ENCODE measurements at regions not wholly inside any gene's neighbourhood (a gene's known extent, or its start where the extent isn't known, plus 50 kb on each side); places are given as distances from the start of the nearest gene placed in this dataset.

DNA sequence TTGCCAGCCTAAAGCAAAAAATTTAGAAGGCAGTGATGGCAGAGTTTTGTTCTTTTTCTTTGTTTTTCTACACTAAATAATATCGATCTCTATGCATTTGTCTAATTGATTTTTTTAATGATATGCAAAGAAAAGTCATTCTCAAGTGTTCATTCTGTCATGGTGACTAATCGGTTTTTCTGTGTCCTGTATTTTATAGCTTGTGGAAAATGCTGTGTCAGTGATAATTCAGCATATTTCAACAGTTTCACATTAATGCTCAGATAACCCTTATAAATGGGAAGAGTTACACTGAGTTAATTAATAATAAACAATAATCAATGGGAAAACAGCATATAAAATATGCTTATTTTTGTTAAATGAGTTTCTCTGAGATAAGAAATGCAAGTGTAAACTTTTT, 824.9 kb downstream of the AMY1C start:
- no peak for TF ChIP-seq EZH2phosphoT487 (IDR thresholded peaks at IDR 0.05; ENCODE audit: borderline replicate concordance)
- TF ChIP-seq, protein P1, sequence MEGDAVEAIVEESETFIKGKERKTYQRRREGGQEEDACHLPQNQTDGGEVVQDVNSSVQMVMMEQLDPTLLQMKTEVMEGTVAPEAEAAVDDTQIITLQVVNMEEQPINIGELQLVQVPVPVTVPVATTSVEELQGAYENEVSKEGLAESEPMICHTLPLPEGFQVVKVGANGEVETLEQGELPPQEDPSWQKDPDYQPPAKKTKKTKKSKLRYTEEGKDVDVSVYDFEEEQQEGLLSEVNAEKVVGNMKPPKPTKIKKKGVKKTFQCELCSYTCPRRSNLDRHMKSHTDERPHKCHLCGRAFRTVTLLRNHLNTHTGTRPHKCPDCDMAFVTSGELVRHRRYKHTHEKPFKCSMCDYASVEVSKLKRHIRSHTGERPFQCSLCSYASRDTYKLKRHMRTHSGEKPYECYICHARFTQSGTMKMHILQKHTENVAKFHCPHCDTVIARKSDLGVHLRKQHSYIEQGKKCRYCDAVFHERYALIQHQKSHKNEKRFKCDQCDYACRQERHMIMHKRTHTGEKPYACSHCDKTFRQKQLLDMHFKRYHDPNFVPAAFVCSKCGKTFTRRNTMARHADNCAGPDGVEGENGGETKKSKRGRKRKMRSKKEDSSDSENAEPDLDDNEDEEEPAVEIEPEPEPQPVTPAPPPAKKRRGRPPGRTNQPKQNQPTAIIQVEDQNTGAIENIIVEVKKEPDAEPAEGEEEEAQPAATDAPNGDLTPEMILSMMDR (conservative IDR thresholded peaks at IDR 0.05; ENCODE audit: low read length) = no peak
